ENCODE measurements at regions not wholly inside any gene's neighbourhood (a gene's known extent, or its start where the extent isn't known, plus 50 kb on each side); places are given as distances from the start of the nearest gene placed in this dataset.

DNA sequence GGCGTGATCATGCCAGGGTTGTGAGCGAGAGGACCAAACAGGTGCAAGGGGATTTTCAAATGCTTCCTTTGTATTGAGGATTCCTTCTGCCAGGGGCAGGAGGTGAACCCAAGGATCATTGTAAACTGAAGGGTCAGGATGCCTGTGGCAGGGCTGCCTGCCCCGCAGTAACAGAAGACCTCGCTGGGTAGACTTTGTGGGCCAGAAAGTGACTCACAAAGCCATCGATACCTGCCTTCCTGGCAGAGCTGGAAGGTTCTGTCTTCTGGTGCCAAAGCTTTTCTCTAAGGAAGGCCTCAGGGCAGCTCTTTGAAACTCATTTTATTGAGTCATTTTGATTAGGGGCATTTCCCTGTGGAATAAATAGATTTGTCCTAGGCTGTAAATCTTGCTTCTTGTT lies 223.4 kb downstream of the ICE1 start:
- Histone ChIP-seq H3K27ac (ENCODE audit: low read depth, low read length) (no peak overlapping the region), H3K4me1 (ENCODE audit: insufficient read depth, low read length) (no peaks in the 10 kb centered on the region), H3K79me2 (ENCODE audit: insufficient read depth, low read length) (no peaks in the 10 kb centered on the region), H3K9ac (ENCODE audit: low read length) (no peak overlapping the region), H3K9me3 (ENCODE audit: insufficient read depth, low read depth, low read length) (no peaks in the 10 kb centered on the region), H4K20me1 (ENCODE audit: insufficient read depth, low read length) (no peaks in the 10 kb centered on the region), H3K36me3 (ENCODE audit: insufficient read depth, low read length) (no peaks in the 10 kb centered on the region), H3K4me3 (ENCODE audit: insufficient read depth, low read depth, low read length) (no peak overlapping the region), H3K27me3 (ENCODE audit: insufficient read depth, low read length) (no peaks in the 10 kb centered on the region), H3K4me2 (ENCODE audit: low read length) (no peak overlapping the region), H2AFZ (ENCODE audit: low read depth, low read length) (no peak overlapping the region)
- FAIRE-seq (no peak), DNase-seq (ENCODE audit: low read depth) (no peak)
- peaks cover 7% of the 10 kb centered on the region for H3K4me1 Mint-ChIP-seq (ENCODE audit: low read depth, unreplicated experiment)
- no peak overlapping the region for H3K4me3 Mint-ChIP-seq (ENCODE audit: unreplicated experiment)
- peaks cover 8% of the 10 kb centered on the region for H3K27me3 Mint-ChIP-seq (ENCODE audit: low read depth, unreplicated experiment)
- H3K27ac Mint-ChIP-seq (ENCODE audit: unreplicated experiment), result no peak overlapping the region
- TF ChIP-seq EZH2 (IDR thresholded peaks at IDR 0.05; ENCODE audit: insufficient read depth, low read length), result no peak
- TF ChIP-seq CTCF (IDR thresholded peaks at IDR 0.05; ENCODE audit: insufficient read depth, low read depth, low read length), result no peak
- H3K9me3 Mint-ChIP-seq (ENCODE audit: unreplicated experiment), result peaks cover 2% of the 10 kb centered on the region
- H3K36me3 Mint-ChIP-seq (ENCODE audit: low read depth, unreplicated experiment), result no peaks in the 10 kb centered on the region

DNA sequence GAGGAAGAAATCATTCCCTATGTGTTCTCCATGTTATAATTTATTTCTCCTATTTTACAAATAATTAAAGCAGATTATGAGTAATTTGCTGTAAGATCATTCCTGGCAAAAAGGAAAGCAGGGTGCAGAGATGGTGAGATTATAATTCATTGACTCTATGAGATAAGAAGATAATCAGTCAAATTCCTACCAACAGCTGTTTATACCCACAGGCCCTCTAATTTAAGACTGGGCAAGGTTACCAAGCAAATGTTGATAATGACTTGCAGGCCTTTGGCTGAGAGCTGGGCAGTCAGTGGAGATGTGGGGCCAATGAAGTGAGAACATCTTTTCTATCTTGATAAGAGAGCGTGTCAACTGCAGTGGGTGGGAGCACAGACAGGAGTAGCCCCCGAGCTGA lies 222.7 kb downstream of the ICE1 start:
- Histone ChIP-seq H3K36me3 (ENCODE audit: insufficient read depth, low read length) (no peaks in the 10 kb centered on the region), H3K4me1 (ENCODE audit: insufficient read depth, low read length) (no peaks in the 10 kb centered on the region), H3K9me3 (ENCODE audit: insufficient read depth, low read depth, low read length) (no peaks in the 10 kb centered on the region), H2AFZ (ENCODE audit: low read depth, low read length) (no peak overlapping the region), H3K27ac (ENCODE audit: low read depth, low read length) (no peak overlapping the region), H3K9ac (ENCODE audit: low read length) (no peak overlapping the region), H3K79me2 (ENCODE audit: insufficient read depth, low read length) (no peaks in the 10 kb centered on the region), H4K20me1 (ENCODE audit: insufficient read depth, low read length) (no peaks in the 10 kb centered on the region), H3K4me3 (ENCODE audit: insufficient read depth, low read depth, low read length) (no peak overlapping the region), H3K4me2 (ENCODE audit: low read length) (no peak overlapping the region), H3K27me3 (ENCODE audit: insufficient read depth, low read length) (no peaks in the 10 kb centered on the region)
- no peak for TF ChIP-seq EZH2 (IDR thresholded peaks at IDR 0.05; ENCODE audit: insufficient read depth, low read length)
- Mint-ChIP-seq H3K27me3 (ENCODE audit: low read depth, unreplicated experiment) (peaks cover 8% of the 10 kb centered on the region), H3K4me1 (ENCODE audit: low read depth, unreplicated experiment) (peaks cover 2% of the 10 kb centered on the region), H3K27ac (ENCODE audit: unreplicated experiment) (no peak overlapping the region), H3K9me3 (ENCODE audit: unreplicated experiment) (peaks cover 2% of the 10 kb centered on the region), H3K4me3 (ENCODE audit: unreplicated experiment) (no peak overlapping the region), H3K36me3 (ENCODE audit: low read depth, unreplicated experiment) (no peaks in the 10 kb centered on the region)
- no peak for DNase-seq (ENCODE audit: low read depth)
- FAIRE-seq, result no peak

DNA sequence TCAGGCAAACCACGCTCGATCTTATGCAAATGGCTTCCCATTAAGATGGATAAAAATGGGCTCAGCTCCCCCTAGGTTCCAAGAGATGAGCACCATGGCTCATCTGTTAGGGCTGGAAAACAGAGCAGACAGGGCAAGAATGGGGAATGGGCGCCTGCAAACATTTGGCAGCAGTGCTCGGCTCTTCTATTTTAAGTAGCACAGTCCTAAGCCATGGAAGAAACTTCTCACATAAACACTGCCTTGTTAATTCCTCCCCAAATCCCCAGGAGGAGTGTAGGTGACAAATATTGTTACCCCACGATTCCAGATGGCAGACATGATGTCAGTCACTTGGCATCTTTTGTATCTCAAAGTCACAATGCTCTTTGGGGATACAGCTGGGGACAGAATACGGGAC lies 221.8 kb downstream of the ICE1 start:
- Histone ChIP-seq H3K36me3 (ENCODE audit: insufficient read depth, low read length) (no peaks in the 10 kb centered on the region), H4K20me1 (ENCODE audit: insufficient read depth, low read length) (no peaks in the 10 kb centered on the region), H3K27me3 (ENCODE audit: insufficient read depth, low read length) (no peaks in the 10 kb centered on the region), H3K9ac (ENCODE audit: low read length) (no peak overlapping the region), H3K4me3 (ENCODE audit: insufficient read depth, low read depth, low read length) (no peak overlapping the region), H3K27ac (ENCODE audit: low read depth, low read length) (no peak overlapping the region), H3K9me3 (ENCODE audit: insufficient read depth, low read depth, low read length) (no peaks in the 10 kb centered on the region), H3K4me2 (ENCODE audit: low read length) (no peak overlapping the region), H3K4me1 (ENCODE audit: insufficient read depth, low read length) (no peaks in the 10 kb centered on the region), H3K79me2 (ENCODE audit: insufficient read depth, low read length) (no peaks in the 10 kb centered on the region), H2AFZ (ENCODE audit: low read depth, low read length) (no peak overlapping the region)
- Mint-ChIP-seq H3K4me3 (ENCODE audit: unreplicated experiment) (no peak overlapping the region), H3K4me1 (ENCODE audit: low read depth, unreplicated experiment) (no peaks in the 10 kb centered on the region), H3K27ac (ENCODE audit: unreplicated experiment) (no peak overlapping the region), H3K27me3 (ENCODE audit: low read depth, unreplicated experiment) (peaks cover 8% of the 10 kb centered on the region), H3K9me3 (ENCODE audit: unreplicated experiment) (peaks cover 2% of the 10 kb centered on the region), H3K36me3 (ENCODE audit: low read depth, unreplicated experiment) (no peaks in the 10 kb centered on the region)
- TF ChIP-seq CTCF (IDR thresholded peaks at IDR 0.05; ENCODE audit: insufficient read depth, low read depth, low read length) (no peak), EZH2 (IDR thresholded peaks at IDR 0.05; ENCODE audit: insufficient read depth, low read length) (no peak)
- no peak for FAIRE-seq
- no peak for DNase-seq (ENCODE audit: low read depth)
